Transverse colon (tissue), 4 donors: ENCODE measurements at regions not wholly inside any gene's neighbourhood (a gene's known extent, or its start where the extent isn't known, plus 50 kb on each side); places are given as distances from the start of the nearest gene placed in this dataset.

Experiments
- DNase-seq: peaks from one replicate; pipeline ENCODE4 v3.0.0-alpha.2; 2019
- H3K27ac ChIP-seq, 4 donors: fragments of 200-600 bp; sonication (generic); 2 replicates each; pipeline ENCODE4 v1.5.1; 2016 to 2018; ENCODE audit warnings: inconsistent platforms in 4 of 4
- H3K27me3 ChIP-seq: fragments of 200-600 bp; sonication (generic); 2 replicates; pipeline ENCODE4 v1.5.1; 2017; ENCODE audit warnings: inconsistent platforms
- H3K36me3 ChIP-seq, 4 donors: fragments of 200-600 bp; sonication (generic); 2 replicates each; pipeline ENCODE4 v1.5.1; 2017 to 2019; ENCODE audit warnings: inconsistent platforms in 4 of 4
- H3K4me1 ChIP-seq, 4 donors: fragments of 200-600 bp; sonication (generic); 2 replicates each; pipeline ENCODE4 v1.5.1; 2017 to 2020; ENCODE audit warnings: inconsistent platforms in 4 of 4
- H3K4me3 ChIP-seq, 4 donors: fragments of 200-600 bp; sonication (generic); 1 replicate in 1 of 4; 2 replicates in 3 of 4; pipeline versions ENCODE4 v1.5.1 to v1.6.1; 2017 to 2019; ENCODE audit warnings: inconsistent platforms in 4 of 4
- H3K9me3 ChIP-seq, 2 donors: fragments of 200-600 bp; sonication (generic); 2 replicates each; pipeline ENCODE4 v1.5.1; 2017 to 2019; ENCODE audit warnings: inconsistent platforms in 2 of 2
- CTCF ChIP-seq, 5 experiments: fragments of 200-600 bp in 3 of 5; fragments of 450-650 bp in 2 of 5; sonication (generic) in 3 of 5; IDR thresholded peaks; 1 replicate in 2 of 5; 2 replicates in 3 of 5; pipeline ENCODE4 v1.5.1; 2016 to 2017; ENCODE audit warnings: antibody characterized with exemption in 5 of 5, inconsistent platforms in 3 of 5, mild to moderate bottlenecking in 2 of 5, moderate library complexity in 1 of 5
- EP300 ChIP-seq: sonication (generic); formaldehyde crosslinking; IDR thresholded peaks from one replicate; pipeline ENCODE4 v1.6.1; 2017; ENCODE audit warnings: antibody characterized with exemption, low read depth
- POLR2A ChIP-seq: fragments of 450-650 bp; IDR thresholded peaks from one replicate; pipeline ENCODE4 v1.6.1; 2016; ENCODE audit warnings: antibody characterized with exemption, mild to moderate bottlenecking, moderate library complexity
- POLR2AphosphoS5 ChIP-seq, 3 donors: sonication (generic); formaldehyde crosslinking; IDR thresholded peaks; one replicate each; pipeline ENCODE4 v1.6.1; 2016; ENCODE audit warnings: antibody characterized with exemption in 3 of 3
- WGBS, 2 donors: methylation state at CpG; one replicate each; pipeline ENCODE4 v1.1.5; 2018; ENCODE audit warnings: low coverage in 1 of 2; 5-methylcytosine and 5-hydroxymethylcytosine counted together
- in situ Hi-C, 4 donors: fragments of 200-750 bp; cut with MboI; loops; one replicate each; pipeline versions ENCODE4 v1.15.0 to v1.15.1; 2017; ENCODE audit warnings: low sequenced_read_pairs in 3 of 4, low pct_ligation_motif_present in 1 of 4, low pct_unique_long_range_greater_than_20kb in 1 of 4
- intact Hi-C: fragments of 100-400 bp; cut with DNase I; formaldehyde crosslinking; loops from one replicate; pipeline ENCODE4 v1.15.1; 2023; ENCODE audit warnings: low total_unique reads

- H3K9me3 ChIP-seq: no peaks in the 10 kb centered on the region
- no peaks in the 10 kb centered on the region for H3K4me1 ChIP-seq
- TF ChIP-seq POLR2A (no peak), CTCF (IDR thresholded peaks at IDR 0.05) (no peak), EP300 (no peak), POLR2AphosphoS5 (IDR thresholded peaks at IDR 0.05) (no peak)
- no peak for DNase-seq
- no peaks in the 10 kb centered on the region for H3K27me3 ChIP-seq
- H3K27ac ChIP-seq: no peak overlapping the region
- H3K36me3 ChIP-seq: no peaks in the 10 kb centered on the region
- WGBS, 2 donors: 54 to 57% methylated on average over 2 of the region's 2 CpGs
- in situ Hi-C loops: loop anchor here in 1 of 4 donors (25.0 kb wide), 1 partner anchor 325 kb away; no protein-coding TSS in a partner anchor
- intact Hi-C loops: no loop called here
- no peak overlapping the region for H3K4me3 ChIP-seq
These were observed 99.9 kb upstream of the FMR1 start for GRCh38 chrX:147811803-147812202.

DNA sequence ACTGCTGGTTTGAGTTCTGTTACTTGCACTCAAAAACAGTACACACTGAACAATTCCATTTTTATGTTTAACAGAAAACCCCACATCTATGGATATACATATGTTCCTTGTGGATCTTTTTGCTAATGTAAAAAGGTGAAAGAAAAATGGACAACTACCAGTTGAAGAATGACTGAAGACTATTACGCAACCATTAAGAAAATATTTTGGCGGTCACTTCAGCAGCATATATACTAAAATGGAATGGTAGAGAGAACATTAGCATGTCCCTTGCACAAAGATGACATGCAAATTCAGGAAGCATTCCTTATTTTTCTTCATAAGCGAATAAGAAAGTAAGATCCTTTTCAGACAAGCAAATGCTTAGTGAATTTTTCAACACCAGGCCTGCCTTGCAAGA is 84.6 kb upstream of the FMR1 start:
- TF ChIP-seq EP300 (no peak), POLR2AphosphoS5 (IDR thresholded peaks at IDR 0.05) (no peak), POLR2A (no peak), CTCF (IDR thresholded peaks at IDR 0.05) (no peak)
- Histone ChIP-seq H3K4me1 (no peaks in the 10 kb centered on the region), H3K27ac (no peak overlapping the region), H3K9me3 (no peaks in the 10 kb centered on the region), H3K4me3 (no peak overlapping the region), H3K27me3 (no peaks in the 10 kb centered on the region), H3K36me3 (no peaks in the 10 kb centered on the region)
- in situ Hi-C loops: no loop called here
- intact Hi-C loops: no loop called here
- 87% methylated on average over 3 of the region's 3 CpGs; no CpG with 5 or more reads in 1 of the 2 donors for WGBS, 2 donors
- no peak for DNase-seq

- intact Hi-C loops: no loop called here
- in situ Hi-C loops: no loop called here
- Histone ChIP-seq H3K4me3 (no peak overlapping the region), H3K27ac (no peak overlapping the region), H3K36me3 (no peaks in the 10 kb centered on the region), H3K9me3 (no peaks in the 10 kb centered on the region), H3K4me1 (no peaks in the 10 kb centered on the region), H3K27me3 (no peaks in the 10 kb centered on the region)
- DNase-seq: no peak
- 90% methylated on average over 16 of the region's 16 CpGs; no CpG with 5 or more reads in 1 of the 2 donors for WGBS, 2 donors
- TF ChIP-seq EP300 (no peak), CTCF (IDR thresholded peaks at IDR 0.05) (no peak), POLR2AphosphoS5 (IDR thresholded peaks at IDR 0.05) (no peak), POLR2A (no peak)
These were observed 83.0 kb upstream of the FMR1 start for GRCh38 chrX:147828719-147829118.

DNA sequence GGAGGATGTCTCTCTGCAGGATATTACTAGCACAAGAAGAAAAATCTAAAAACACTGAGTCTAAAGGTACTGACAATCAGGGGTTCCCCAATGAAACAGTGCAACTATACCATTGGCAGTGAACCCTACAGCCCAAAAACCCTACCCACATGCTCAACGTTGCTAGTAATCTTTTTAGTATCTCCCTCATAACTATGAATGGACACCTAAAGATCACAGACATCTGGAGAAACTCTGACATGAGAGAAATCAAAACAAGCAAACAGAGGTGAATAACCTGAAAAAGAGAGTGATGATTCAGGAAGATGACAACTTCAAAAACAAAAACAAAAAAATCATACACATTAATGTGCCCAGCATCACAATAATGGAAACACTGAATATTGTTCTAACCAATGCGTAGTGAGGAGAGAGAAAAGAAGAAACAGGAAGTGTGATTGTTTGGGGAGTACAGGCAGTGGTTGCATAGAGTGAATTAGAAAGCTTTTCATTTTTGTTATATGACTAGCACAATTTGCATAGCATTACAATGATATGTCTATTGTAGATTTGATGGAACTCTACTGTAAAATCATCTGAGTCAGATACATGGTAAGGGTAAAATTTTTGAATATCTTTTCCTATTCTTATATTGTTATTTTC is 78.9 kb upstream of the FMR1 start:
- intact Hi-C loops: no loop called here
- WGBS, 2 donors: 17 to 46% methylated on average over 1 to 2 of the region's 2 CpGs

More for the DNA sequence above, 78.9 kb upstream of the FMR1 start:
- Histone ChIP-seq H3K27ac (no peak overlapping the region), H3K4me3 (no peak overlapping the region), H3K27me3 (no peaks in the 10 kb centered on the region), H3K9me3 (no peaks in the 10 kb centered on the region), H3K4me1 (no peaks in the 10 kb centered on the region), H3K36me3 (no peaks in the 10 kb centered on the region)
- no peak for DNase-seq
- in situ Hi-C loops: no loop called here
- TF ChIP-seq POLR2AphosphoS5 (IDR thresholded peaks at IDR 0.05): no peak
- no peak for TF ChIP-seq CTCF (IDR thresholded peaks at IDR 0.05)
- TF ChIP-seq POLR2A: no peak
- no peak for TF ChIP-seq EP300
